ENCODE measurements at regions not wholly inside any gene's neighbourhood (a gene's known extent, or its start where the extent isn't known, plus 50 kb on each side); places are given as distances from the start of the nearest gene placed in this dataset.

GRCh38 chr7:59079-60016 is 133.0 kb upstream of the FAM20C start:
- no peak overlapping the region for H3K9ac ChIP-seq (ENCODE audit: low read length in 3 of 3)
- no peaks in the 10 kb centered on the region for H3K36me3 ChIP-seq (ENCODE audit: control insufficient read depth in 2 of 3, insufficient read depth in 3 of 3, low read length in 3 of 3)
- intact Hi-C loops (cut with DNase I), result no loop called here
- H3K4me3 ChIP-seq (ENCODE audit: low read length in 3 of 3), result no peak overlapping the region
- H3K4me1 ChIP-seq (ENCODE audit: control insufficient read depth in 2 of 3, insufficient read depth in 2 of 3, low read depth in 1 of 3, low read length in 3 of 3), result no peaks in the 10 kb centered on the region
- no peak overlapping the region for H3K27ac ChIP-seq (ENCODE audit: low read depth in 2 of 2, low read length in 2 of 2)
- DNase-seq (peak in 1 of 5 donors; percentile 26), FAIRE-seq (no peak)
- no peak for TF ChIP-seq CTCF (IDR thresholded peaks at IDR 0.05; ENCODE audit: borderline replicate concordance, extremely low read depth, insufficient read depth)
- no peaks in the 10 kb centered on the region for H3K9me3 ChIP-seq (ENCODE audit: control insufficient read depth in 2 of 3, insufficient read depth in 1 of 3, low read length in 3 of 3)
- H3K27me3 ChIP-seq (ENCODE audit: control insufficient read depth, insufficient read depth, low read length), result no peaks in the 10 kb centered on the region

DNA sequence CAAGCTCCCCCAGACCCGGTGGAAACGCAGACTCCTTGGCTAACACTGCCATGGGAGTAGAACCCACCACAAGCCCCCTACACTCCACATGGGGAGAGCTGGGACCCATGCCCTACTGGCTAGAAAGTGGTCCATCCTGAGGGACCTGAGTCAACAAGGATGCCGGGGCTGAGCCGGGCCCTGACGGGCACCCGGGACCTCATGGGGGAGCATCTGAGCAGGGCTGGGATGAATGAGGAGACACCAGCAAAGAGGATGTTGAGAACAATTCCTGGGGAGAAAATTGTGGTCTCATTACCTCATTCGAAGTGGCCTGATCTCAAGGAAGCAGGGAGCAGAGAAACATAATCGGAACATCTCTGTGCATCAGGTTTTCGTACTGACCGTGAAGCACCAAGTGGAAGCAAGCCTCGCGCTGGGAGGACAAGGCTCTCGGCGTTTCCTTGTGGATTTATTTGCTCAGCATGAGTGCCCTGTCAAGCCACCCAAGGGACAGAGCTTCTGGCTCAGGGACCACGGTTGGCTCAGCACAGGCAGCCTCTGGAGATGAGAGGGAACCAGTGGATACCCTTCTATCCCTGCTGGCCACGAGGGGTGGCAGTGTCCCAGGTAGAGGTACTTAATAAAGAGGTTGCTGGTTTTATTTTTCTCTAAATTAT is 132.2 kb upstream of the FAM20C start:
- FAIRE-seq (no peak), DNase-seq (peak in 2 of 5 donors; percentile 24 to 31)
- Histone ChIP-seq H3K9me3 (ENCODE audit: control insufficient read depth in 2 of 3, insufficient read depth in 1 of 3, low read length in 3 of 3) (no peaks in the 10 kb centered on the region), H3K4me3 (ENCODE audit: low read length in 3 of 3) (no peak overlapping the region), H3K36me3 (ENCODE audit: control insufficient read depth in 2 of 3, insufficient read depth in 3 of 3, low read length in 3 of 3) (no peaks in the 10 kb centered on the region), H3K4me1 (ENCODE audit: control insufficient read depth in 2 of 3, insufficient read depth in 2 of 3, low read depth in 1 of 3, low read length in 3 of 3) (no peaks in the 10 kb centered on the region), H3K27me3 (ENCODE audit: control insufficient read depth, insufficient read depth, low read length) (no peaks in the 10 kb centered on the region), H3K27ac (ENCODE audit: low read depth in 2 of 2, low read length in 2 of 2) (no peak overlapping the region), H3K9ac (ENCODE audit: low read length in 3 of 3) (no peak overlapping the region)
- intact Hi-C loops (cut with DNase I), result no loop called here
- TF ChIP-seq CTCF (IDR thresholded peaks at IDR 0.05; ENCODE audit: borderline replicate concordance, extremely low read depth, insufficient read depth), result no peak

GRCh38 chr7:60706-61105 is 131.7 kb upstream of the FAM20C start:
- no peak overlapping the region for H3K27ac ChIP-seq (ENCODE audit: low read depth in 2 of 2, low read length in 2 of 2)
- H3K9ac ChIP-seq (ENCODE audit: low read length in 3 of 3), result no peak overlapping the region
- H3K4me3 ChIP-seq (ENCODE audit: low read length in 3 of 3), result no peak overlapping the region
- peak in 2 of 5 donors; percentile 25 to 38 for DNase-seq
- H3K4me1 ChIP-seq (ENCODE audit: control insufficient read depth in 2 of 3, insufficient read depth in 2 of 3, low read depth in 1 of 3, low read length in 3 of 3), result no peaks in the 10 kb centered on the region
- H3K9me3 ChIP-seq (ENCODE audit: control insufficient read depth in 2 of 3, insufficient read depth in 1 of 3, low read length in 3 of 3), result no peaks in the 10 kb centered on the region
- no peaks in the 10 kb centered on the region for H3K27me3 ChIP-seq (ENCODE audit: control insufficient read depth, insufficient read depth, low read length)
- TF ChIP-seq CTCF (IDR thresholded peaks at IDR 0.05; ENCODE audit: borderline replicate concordance, extremely low read depth, insufficient read depth), result no peak
- H3K36me3 ChIP-seq (ENCODE audit: control insufficient read depth in 2 of 3, insufficient read depth in 3 of 3, low read length in 3 of 3), result no peaks in the 10 kb centered on the region
- FAIRE-seq, result no peak
- intact Hi-C loops (cut with DNase I), result no loop called here
